ELR (cell line): ENCODE measurements at regions not wholly inside any gene's neighbourhood (a gene's known extent, or its start where the extent isn't known, plus 50 kb on each side); places are given as distances from the start of the nearest gene placed in this dataset.

ENCODE experiments used
- DNase-seq: peaks from one replicate; pipeline ENCODE4 v3.0.0-alpha.2; 2015; ENCODE audit warnings: low read depth

DNA sequence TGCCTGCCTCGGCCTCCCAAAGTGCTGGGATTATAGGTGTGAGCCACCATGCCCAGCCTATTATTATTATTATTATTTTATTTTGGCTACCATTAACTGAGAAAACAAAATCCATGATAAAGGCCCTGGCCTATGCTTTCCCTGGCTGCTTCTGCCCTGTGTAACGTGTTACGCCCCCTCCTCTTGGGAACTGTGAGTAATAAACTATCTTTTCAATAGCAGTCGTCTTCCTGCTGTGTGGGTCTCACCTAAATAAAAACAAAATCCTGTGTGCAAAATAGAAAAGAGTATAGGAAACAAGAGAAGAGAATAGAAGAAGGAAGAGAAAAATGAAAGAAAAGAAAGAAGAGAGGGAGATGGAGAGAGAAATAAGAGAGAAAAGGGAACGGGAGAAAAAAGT is 237.0 kb downstream of the MIAT start:
- DNase-seq = no peak

DNA sequence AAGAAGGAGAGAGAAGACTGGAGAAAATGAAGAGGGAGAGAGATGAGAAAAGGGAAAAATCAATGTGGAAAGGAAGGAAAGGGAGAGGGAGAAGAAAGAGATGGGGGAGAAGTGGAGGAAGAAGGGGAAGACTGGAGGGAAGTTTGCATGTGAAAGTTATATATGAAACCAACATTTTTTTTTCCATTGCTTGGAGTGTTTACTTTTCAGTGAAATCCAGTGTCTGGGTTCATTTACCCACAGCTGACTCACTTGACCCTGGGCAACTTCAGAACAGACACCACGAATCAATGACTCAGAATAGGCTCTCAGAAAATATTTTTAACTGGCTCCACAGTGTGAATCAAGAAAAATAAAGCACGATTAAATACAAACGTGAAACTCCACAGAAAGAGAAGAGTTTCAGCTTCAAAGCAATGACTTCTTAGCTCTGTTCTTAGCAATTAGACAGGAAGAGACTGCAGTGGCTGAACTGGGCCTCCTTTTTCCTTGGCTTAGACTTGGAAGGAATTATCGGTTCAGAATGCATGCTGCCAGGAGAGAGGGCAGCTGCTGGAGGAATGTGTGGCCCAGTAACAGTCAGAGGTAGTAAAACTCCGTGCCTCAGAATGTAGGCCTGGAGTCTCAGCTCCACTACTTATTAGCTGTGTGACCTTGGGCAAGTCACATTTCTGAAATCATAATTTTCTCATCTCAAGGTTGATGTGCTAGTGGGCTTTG is 237.5 kb downstream of the MIAT start:
- peak; percentile 86 for DNase-seq

DNA sequence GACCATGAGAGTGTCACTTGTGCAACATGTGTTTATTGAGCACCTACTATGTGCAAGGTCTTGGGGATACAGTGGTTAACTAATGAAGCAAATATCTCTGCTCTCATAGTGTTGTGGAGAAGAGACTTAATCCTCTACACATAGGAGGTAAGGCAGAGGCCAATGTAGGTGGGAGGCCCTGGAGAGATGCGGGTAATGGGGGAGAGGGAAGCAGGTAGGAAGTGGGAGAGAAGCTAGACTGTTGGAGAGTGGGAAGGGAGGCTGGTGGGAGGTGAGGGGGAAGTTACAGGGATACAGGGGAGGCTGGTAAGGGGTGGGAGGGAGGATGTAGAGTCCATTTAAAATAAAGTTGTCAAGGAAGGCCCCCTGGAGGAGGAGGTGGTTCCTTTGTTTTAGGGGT is 240.0 kb downstream of the MIAT start:
- DNase-seq = no peak

DNA sequence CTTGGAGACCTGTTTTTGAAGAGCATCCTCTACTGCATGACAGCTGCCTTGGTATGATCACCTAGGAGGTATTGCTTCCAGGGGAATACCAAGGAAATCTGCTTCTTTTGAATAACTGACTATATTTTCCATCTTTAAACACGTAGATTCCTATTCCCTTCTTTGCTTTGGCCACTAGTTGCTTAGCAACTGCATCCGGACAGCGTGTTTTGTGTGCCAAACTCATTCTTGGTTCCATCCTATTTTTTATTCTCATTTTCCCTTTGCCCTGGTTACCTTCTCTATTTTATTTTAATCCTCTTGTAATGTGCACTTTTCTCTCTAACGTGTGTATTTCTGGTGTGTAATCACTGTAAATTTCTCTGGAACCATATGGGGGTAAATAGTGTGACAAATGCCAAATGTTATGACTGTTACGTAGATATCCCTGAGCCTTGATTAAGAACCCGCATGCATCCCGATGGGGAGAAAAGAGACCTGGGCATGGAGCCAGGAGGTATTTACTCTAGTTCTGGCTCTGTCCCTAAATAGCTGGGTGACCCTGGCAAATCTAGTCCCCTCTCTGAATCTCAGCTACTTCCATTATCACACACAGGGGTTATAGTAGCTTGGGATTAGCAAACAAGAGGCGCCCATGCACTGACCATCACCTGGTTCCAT is 241.7 kb downstream of the MIAT start:
- DNase-seq = no peak

DNA sequence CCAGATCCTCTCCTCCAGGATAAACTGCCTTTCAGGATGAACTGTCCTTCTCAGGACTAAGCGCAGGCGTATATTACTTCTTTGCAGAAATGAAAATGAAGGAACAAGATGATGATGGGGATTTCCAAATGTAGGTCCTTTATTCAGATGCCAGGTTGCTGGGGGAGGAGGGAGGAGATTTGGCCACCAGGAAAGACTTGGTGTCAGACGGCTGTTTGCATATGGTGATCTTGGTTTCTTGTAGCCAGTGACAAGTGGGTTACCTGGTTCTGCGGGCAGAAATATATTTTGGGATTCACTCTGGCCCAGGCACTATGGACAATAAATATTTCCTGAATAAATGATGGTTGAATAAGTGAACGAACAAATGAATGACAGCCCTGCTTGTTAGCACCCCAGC is 243.4 kb downstream of the MIAT start:
- no peak for DNase-seq

DNA sequence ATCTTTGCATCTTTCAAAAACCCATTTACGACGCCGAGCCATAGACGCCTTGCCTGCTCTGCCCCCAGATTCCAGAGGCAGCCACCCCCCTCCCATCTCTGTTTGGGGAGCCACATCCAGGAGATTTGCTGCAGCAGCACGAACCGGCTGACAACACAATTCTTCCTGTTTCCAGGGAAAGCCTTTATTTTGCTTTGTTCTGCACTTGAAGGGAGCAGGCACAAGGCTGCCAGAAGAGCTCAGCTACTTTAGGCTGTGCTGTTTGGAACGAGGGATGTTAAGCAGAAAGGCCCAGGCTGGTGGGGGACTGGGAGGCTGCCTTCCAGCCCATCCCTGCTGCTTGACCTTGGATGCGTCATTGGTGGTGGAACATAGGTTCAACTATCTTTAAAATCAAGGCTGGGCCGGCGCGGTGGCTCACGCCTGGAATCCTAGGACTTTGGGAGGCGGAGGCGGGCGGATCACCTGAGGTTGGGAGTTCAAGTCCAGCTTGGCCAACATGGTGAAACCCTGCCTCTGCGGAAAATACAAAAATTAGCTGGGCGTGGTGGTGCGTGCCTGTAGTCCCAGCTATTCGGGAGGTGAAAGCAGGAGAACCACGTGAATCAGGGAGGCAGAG is 243.9 kb downstream of the MIAT start:
- no peak for DNase-seq

DNA sequence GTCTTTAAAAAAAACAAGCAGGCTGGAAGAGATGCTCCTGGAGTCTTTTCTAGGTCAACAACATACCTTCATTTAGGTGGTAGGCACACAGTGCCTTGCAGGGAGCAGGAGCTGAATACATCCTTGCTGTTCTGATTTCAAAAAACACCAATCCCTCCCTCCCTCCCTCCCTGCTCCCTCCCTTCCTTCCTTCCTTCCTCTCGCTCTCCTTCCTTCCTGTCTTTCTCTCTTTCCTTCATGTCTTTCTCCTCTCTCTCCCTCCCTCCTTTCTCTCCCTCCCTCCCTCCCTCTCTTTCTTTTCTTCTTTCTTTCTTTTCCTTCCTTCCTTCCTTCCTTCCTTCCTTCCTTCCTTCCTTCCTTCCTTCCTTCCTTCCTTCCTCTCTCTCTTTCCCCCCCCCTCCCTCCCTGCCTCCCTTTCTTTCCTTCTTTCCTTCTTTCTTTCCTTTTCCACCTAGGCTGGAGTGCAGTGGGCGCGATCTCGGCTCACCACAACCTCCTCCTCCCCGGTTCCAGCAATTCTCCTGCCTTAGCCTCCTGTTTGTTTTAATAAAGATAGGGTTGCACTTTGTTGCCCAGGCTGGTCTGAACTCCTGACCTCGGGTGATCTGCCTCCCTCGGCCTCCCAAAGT is 245.1 kb downstream of the MIAT start:
- DNase-seq = no peak

DNA sequence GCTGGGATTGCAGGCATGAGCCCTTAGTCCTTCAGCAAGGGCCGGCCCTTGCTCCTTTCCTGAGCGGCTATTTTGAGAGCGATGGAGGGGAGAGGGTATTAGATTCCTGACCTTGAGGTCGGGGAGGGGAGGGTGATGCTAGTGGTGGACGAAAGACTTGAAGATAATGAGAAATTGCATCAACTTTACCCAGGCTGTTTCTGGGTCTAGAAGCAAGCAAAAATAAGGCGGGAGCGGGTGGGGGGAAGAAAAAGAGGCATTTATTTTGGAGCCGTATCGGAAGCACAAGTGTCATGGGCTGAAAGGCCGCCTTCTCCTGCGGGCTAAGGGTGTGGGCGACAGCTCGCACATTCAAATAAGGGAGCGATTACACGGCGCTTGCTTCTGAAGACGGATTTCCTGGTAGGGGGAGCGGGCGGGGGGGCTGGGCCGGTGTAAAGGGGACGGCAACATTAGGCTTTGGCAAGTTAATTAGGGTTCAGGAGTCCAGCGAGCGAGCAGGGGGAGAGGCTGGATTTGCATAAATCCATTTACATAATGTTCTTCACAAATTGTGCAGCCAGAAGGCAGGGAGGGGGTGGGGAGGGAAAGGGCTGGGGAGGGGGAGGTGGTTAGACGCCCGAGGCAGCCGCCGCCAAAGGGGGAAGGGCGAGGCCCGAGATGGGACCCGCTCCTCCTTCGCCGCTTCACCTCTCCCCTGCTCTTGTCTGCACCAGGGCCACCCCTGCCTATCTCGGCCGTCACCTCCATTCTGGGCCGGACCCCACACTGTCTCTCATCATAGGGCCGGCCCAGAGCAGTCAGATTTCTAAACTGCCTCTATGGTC is 245.9 kb downstream of the MIAT start:
- DNase-seq = no peak

DNA sequence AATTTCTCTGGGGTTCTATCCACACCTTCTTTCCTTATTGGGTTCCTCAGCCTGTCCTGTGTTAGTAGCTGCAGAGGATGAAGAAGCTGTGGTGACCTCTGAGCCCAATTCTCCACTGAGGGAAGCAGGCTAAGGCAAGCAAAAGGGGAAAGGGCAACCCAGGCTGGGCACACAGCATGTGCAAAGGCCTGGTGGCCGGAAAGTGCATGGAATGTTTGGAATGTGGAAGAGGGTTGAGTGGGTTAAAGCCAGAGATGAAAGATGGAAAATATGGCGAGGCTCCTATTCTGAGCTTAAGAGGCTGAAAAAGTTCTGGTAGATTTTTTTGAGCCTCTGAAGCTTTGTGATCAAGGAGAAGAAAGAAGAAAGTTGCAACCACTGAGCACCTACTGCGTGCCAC is 247.1 kb downstream of the MIAT start:
- no peak for DNase-seq

DNA sequence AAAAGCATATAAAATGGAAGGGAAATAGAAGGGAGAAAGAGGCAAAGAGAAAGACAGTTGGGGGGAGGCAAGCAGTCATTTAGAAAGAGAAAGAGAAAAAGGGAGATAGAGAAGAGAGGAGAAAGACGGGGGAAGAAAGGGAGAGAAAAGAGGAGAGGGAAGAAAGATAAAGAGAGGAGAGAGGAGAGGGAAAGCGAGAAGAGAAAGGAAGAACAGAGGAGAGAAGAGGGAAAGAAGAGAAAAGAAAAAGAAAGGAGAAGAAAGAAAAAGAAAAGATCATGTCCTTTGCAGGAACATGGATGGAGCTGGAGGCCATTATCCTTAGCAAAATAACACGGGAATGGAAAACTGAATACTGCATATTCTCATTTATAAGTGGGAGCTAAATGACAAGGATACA is 247.7 kb downstream of the MIAT start:
- DNase-seq = no peak

DNA sequence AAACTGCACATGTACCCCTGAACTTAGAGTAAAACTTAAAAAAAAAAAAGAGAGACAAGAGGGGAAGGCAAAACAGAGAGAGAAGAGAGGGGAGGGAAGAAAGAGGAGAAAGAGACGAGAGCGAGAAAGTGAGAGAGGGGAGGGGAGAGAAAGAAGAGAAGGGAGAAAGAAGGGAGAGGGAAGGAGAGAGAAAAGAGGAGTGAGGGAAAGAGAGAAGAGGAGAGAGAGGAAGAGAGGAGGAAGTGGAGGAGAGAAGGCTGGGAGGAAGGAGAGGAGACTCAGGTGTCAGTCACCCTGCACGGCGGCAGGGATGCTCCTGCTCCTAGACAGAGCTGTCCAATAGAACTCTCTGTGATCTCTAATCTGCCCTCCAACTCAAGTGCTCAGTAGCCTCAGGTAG is 248.3 kb downstream of the MIAT start:
- no peak for DNase-seq

DNA sequence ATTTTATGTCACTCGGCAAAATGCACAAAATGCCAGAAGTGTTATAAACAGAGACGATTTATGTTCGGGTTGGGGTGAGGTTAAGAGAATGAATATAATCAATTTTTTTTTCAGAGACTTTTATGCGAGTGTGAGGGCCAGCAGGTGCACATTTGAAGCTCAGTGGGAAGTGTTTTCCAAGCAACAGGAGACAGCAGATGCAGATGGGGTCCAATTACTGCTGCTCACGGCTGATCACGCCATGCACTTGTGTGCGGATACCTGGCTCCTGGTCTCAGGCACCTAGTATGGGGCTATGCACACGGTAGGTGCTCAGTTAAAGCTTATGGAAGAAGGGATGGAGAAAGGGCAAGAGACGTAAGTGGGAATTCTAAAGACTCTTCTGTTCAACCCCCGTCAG is 249.1 kb downstream of the MIAT start:
- DNase-seq = no peak

DNA sequence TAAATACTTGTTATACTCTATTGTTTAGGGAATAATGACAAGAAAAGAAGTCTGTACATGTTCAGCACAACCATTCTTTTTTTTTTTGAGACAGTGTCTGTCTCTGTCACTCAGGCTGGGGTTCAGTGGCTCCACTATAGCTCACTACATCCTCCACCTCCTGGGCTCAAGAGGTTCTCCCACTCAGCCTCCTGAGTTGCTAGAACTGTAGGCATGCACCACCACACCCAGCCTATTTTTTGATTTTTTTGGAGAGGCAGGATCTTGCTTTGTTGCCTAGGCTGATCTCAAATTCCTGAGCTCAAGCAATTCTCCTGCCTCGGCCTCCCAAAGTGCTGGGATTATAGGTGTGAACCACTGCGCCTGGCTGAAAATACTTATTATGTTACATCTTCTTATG is 250.0 kb downstream of the MIAT start:
- no peak for DNase-seq

DNA sequence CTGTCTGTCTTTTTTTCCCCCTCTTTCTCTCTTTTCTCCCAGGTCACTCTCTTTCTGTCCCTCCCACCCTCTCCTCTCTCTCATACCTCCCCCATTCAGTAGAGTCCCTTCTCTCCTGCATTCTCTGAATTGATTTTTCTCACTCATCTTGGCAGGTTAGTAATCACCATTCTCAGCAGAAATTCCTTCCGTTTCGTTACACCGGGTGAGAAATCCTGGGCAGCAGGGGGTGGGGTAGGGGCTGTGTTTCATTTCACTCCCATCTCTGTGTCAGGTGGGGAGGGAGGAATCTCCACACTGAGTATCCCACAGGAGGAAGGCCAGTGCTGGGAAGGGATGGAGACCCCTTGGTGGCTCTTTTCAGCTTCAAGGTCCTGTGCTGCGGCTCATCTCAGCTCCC is 253.5 kb downstream of the MIAT start:
- no peak for DNase-seq

DNA sequence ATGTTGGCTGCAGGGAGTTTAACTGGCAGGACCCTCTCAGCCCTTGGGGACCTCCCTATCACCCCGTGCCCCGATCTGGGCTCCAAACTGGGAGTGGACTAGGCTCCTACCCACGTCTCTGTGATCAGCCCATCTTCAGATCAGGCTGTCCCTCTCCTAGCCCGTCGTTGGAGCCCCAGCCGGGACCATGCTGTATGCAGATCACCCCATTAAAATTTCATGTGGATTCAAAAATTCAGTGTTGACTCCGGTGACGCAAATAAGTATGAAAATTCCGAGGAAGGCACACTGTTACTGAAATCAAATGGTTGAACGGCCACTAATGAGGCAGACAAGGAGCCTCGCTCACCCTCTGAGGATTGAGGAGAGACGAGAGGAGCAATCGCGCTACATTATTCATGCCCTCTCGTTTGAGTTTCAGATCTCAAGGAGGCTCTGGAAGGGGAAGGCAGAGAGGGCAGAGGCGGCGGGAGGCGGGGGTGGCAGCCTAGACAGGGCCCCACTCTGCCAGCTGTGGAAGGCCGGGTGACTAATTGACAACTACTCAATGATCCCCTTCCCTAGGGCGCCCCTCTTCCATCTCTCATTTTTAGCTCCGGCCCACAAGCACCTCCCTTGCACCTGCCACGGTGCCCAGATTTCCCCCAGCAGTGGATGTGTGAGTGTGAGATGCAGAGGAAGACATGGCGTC is 255.4 kb downstream of the MIAT start:
- DNase-seq = no peak

DNA sequence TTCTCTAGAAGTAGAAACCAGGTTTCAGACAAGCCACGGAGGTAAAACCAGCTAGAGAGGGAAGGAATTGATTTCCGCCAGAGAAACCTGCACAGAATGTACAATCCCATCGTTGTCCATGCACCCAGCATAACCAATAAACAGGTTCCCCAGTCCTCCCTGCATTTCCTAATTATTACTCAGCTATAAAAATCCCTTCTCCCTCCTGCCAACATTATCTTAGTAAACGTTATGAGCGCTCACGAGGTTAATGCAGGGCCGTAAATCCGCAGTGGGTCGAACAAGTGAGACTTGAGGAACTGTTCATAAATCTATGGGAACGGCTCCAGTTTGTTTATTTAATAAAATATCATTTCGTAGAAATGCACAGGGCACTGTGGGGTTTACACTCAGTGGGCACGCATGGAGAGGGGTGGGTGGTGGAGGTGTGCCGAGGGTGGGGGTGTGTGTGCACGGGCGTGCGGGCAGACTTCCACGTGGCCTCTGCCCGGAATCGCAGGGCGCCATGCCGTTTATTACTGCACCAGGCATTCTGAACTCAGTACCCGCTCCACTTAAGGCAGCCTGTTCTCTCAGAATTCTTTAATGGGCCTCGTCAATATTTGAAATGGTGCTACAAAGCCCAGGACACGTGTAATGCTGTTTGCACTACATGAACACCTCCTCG is 257.3 kb downstream of the MIAT start:
- DNase-seq = no peak

DNA sequence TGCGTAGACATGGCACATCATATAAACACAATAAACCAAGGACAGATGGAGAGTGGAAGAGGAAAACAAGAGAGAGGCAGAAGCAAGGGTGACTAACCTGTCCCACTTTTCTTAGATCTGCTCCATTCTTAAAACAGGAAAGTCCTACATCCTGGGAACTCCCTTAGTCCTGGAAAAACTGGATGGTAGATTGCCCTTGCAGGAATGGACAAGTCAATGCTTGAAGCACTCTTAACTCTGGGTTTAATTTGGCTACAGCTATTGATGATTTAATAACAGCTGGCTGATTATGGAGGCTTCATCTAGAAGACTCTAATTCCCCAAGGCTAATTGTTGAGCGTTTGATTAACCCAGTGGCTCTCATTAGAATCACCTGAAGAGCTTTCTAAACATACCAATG is 258.8 kb downstream of the MIAT start:
- no peak for DNase-seq

DNA sequence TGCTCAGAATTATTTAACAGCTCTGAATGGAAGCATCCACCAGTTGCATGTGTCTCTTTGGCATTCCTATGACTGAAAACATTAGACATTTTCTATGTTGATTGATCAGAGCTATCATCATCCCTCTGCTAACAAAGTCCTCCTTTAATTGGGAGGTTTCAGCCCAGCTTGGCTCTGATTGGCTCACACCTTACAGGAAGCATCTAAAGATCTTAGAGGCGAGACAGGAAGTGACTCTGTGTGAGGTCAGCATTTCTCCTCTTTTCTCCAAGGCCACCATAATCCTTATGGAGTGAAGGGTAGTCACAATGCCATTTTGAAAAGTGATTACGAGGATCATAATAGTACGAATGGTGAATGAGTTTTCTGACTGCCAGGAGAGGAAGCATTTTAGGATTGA is 260.8 kb downstream of the MIAT start:
- DNase-seq = peak; percentile 6

DNA sequence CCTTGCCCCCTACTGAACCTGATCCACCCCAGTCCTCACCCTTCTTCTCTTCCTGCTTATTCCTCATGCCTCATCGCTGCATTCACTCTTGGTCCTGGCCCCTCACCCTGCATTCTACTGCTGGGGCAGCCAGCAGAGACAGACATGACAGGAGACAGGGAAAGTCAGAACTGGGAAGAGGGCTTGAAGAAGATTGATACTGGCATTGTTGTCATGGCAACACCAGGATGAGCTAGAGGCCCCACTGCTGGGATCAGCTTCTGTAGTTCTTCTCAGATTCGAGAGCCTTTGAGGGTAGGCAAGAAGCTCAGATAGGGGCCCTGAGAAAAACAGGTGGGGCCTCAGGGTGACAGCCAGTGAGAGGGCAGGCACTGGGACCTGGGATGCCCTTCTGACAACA is 264.3 kb downstream of the MIAT start:
- DNase-seq = no peak

DNA sequence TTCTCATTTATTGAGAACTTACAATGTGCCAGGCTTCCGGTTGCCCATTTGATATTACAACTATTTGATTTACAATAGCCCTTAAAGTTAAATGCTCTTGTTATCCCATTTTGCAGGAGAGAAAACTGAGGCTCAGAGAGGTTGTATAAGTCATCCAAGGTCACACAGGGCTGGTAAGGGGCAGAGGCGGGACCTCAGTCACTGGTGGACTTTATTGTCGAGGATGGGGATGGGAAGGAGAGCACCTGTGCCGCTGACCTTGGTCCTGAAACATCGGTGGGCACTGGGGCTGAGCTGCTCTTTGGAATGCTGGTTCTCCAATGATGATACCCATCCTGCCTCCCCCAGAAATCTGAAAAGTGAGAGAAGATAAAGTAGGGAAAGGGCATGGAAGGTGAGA is 265.4 kb downstream of the MIAT start:
- no peak for DNase-seq

DNA sequence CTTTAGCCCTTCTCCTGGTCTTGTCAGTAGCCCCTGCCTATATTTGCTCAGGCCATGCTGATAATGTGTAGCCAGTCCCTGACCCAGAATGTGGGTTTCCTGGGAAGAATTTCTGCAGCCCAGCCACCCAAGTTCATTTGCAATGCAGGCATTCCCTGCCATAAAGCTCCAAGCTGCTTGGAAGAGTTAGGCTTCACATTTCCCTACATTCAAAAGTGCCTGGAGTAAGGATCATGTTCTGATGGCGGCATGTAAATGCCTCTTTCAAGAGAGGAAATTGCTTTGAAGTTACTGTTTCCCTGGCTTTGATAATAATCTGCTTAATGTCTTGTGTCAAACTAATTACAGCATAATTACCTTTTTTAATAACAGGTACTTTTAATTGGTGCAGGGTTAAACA is 266.1 kb downstream of the MIAT start:
- DNase-seq = no peak
